Loucy (cell line): ENCODE measurements at regions not wholly inside any gene's neighbourhood (a gene's known extent, or its start where the extent isn't known, plus 50 kb on each side); places are given as distances from the start of the nearest gene placed in this dataset.

Experiments
- CTCF ChIP-seq: fragments of 200-600 bp; sonication (generic); conservative IDR thresholded peaks from 2 replicates; pipeline ENCODE4 v1.5.1; 2014; ENCODE audit warnings: mild to moderate bottlenecking, antibody characterized with exemption, low read length
- EZH2phosphoT487 ChIP-seq: fragments of 200-600 bp; IDR thresholded peaks from 2 replicates; pipeline ENCODE4 v1.6.1; 2018; ENCODE audit warnings: antibody characterized with exemption, mild to moderate bottlenecking, moderate library complexity, borderline replicate concordance

- no peak for TF ChIP-seq CTCF
- no peak for TF ChIP-seq EZH2phosphoT487
Observed at GRCh38 chr5:68047035-68047434, 168.5 kb upstream of the PIK3R1 start.
